ENCODE measurements at regions not wholly inside any gene's neighbourhood (a gene's known extent, or its start where the extent isn't known, plus 50 kb on each side); places are given as distances from the start of the nearest gene placed in this dataset.

DNA sequence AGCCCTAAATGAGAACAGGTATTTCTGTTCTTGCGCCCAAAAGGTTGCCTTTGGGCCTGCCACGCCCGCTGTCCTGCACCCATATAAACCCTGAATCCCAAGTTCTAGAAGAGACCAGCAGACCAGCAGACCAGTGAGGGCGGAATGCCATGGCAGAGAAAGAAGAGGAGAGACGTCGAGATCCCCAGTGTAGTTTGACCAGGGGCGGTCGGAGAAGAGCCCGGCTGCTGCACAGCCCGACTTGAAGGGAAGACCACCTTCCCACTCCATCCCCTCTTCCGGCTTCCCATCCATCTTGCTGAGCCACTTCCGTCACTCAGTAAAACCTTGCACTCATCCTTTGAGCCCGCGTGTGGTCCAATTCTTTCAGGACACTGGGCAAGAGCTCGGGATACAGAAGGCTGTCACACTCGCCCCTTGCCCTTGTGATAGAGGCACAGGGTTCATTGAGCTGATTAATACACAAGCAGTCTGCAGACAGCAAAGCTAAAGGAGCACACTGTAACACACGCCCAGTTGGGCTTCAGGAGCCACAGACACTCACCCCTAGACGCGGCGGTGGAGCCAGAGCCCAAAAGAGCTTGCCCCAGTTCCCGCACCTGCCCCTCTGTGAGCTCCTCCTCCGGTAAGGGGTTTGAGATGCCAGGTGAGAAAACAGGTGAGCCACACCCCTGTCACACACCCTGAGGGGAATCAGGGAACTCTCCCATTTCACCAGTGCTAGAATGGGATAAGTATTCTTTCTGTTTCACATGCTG is 230.8 kb downstream of the PCDH10 start:
- H3K9me3 ChIP-seq (replicated peaks in 1 of 2; ENCODE audit: control insufficient read depth in 1 of 2, insufficient read depth in 1 of 2, low read length in 2 of 2) = peaks cover 0 to 3% of the 10 kb centered on the region in 2 donors
- H3K27ac Mint-ChIP-seq = peak overlapping the region in 1 of 7 donors; percentile 42
- no peak overlapping the region for H3K9ac ChIP-seq (ENCODE audit: insufficient read depth, low read length, poor library complexity, severe bottlenecking)
- TF ChIP-seq, protein P1, sequence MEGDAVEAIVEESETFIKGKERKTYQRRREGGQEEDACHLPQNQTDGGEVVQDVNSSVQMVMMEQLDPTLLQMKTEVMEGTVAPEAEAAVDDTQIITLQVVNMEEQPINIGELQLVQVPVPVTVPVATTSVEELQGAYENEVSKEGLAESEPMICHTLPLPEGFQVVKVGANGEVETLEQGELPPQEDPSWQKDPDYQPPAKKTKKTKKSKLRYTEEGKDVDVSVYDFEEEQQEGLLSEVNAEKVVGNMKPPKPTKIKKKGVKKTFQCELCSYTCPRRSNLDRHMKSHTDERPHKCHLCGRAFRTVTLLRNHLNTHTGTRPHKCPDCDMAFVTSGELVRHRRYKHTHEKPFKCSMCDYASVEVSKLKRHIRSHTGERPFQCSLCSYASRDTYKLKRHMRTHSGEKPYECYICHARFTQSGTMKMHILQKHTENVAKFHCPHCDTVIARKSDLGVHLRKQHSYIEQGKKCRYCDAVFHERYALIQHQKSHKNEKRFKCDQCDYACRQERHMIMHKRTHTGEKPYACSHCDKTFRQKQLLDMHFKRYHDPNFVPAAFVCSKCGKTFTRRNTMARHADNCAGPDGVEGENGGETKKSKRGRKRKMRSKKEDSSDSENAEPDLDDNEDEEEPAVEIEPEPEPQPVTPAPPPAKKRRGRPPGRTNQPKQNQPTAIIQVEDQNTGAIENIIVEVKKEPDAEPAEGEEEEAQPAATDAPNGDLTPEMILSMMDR (IDR thresholded peaks at IDR 0.05) = no peak
- no peak overlapping the region for H3K4me2 ChIP-seq (replicated peaks; ENCODE audit: extremely low read depth, low read length, poor library complexity, severe bottlenecking)
- no peaks in the 10 kb centered on the region for H3K79me2 ChIP-seq (ENCODE audit: insufficient read depth, low read length)
- 92% methylated on average over 11 of the region's 22 CpGs for WGBS (ENCODE audit: insufficient coverage)
- H3K27me3 ChIP-seq (ENCODE audit: control insufficient read depth in 2 of 2, insufficient read depth in 2 of 2, low read length in 2 of 2) = no peaks in the 10 kb centered on the region
- H3K27me3 Mint-ChIP-seq (ENCODE audit: low read depth in 3 of 3) = no peaks in the 10 kb centered on the region
- no peaks in the 10 kb centered on the region for H3K36me3 ChIP-seq (replicated peaks in 1 of 2; ENCODE audit: control insufficient read depth in 1 of 2, insufficient read depth in 2 of 2, low read length in 2 of 2)
- H3K4me1 Mint-ChIP-seq = no peaks in the 10 kb centered on the region
- no peaks in the 10 kb centered on the region for H4K20me1 ChIP-seq (ENCODE audit: insufficient read depth, low read length)
- no peak overlapping the region for H3K4me3 ChIP-seq (replicated peaks in 1 of 3; ENCODE audit: low read depth in 2 of 3, low read length in 3 of 3)
- no peaks in the 10 kb centered on the region for H3K4me1 ChIP-seq (ENCODE audit: control insufficient read depth in 1 of 2, insufficient read depth in 2 of 2, low read length in 2 of 2)
- H3K9me3 Mint-ChIP-seq = peaks cover 0 to 5% (median 2%) of the 10 kb centered on the region in 7 donors
- no peak for DNase-seq
- no peaks in the 10 kb centered on the region for H3K36me3 Mint-ChIP-seq
- intact Hi-C loops (cut with micrococcal nuclease) = no loop called here
- H3K4me3 Mint-ChIP-seq = no peak overlapping the region
- H2AFZ ChIP-seq (ENCODE audit: insufficient read depth, low read depth, low read length, poor library complexity, severe bottlenecking) = no peak overlapping the region
- no peak overlapping the region for H3K27ac ChIP-seq (ENCODE audit: low read depth in 1 of 2, low read length in 2 of 2)

DNA sequence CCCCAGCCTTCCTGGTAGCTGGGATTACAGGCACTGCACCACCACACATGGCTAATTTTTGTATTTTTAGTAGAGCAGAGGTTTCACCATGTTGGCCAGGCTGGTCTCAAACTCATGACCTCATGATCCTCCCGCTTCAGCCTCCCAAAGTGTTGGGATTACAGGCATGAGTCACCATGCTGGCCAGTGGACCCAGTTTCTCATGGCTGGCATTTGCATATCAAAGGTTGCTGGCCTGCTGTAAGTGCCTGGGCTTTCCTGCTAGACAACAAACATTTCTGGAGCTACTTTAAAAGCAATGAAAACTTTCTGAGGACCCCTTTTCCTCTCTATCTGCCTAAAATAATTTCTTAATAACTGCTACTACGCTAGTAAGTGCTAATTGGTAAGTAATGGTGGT is 228.2 kb downstream of the PCDH10 start:
- Histone ChIP-seq H3K9ac (ENCODE audit: insufficient read depth, low read length, poor library complexity, severe bottlenecking) (no peak overlapping the region), H3K79me2 (ENCODE audit: insufficient read depth, low read length) (no peaks in the 10 kb centered on the region), H3K27me3 (ENCODE audit: control insufficient read depth in 2 of 2, insufficient read depth in 2 of 2, low read length in 2 of 2) (no peaks in the 10 kb centered on the region), H3K27ac (ENCODE audit: low read depth in 1 of 2, low read length in 2 of 2) (no peak overlapping the region), H2AFZ (ENCODE audit: insufficient read depth, low read depth, low read length, poor library complexity, severe bottlenecking) (no peak overlapping the region), H3K36me3 (replicated peaks in 1 of 2; ENCODE audit: control insufficient read depth in 1 of 2, insufficient read depth in 2 of 2, low read length in 2 of 2) (no peaks in the 10 kb centered on the region), H4K20me1 (ENCODE audit: insufficient read depth, low read length) (no peaks in the 10 kb centered on the region), H3K4me2 (replicated peaks; ENCODE audit: extremely low read depth, low read length, poor library complexity, severe bottlenecking) (no peak overlapping the region), H3K4me1 (ENCODE audit: control insufficient read depth in 1 of 2, insufficient read depth in 2 of 2, low read length in 2 of 2) (no peaks in the 10 kb centered on the region), H3K4me3 (replicated peaks in 1 of 3; ENCODE audit: low read depth in 2 of 3, low read length in 3 of 3) (no peak overlapping the region), H3K9me3 (replicated peaks in 1 of 2; ENCODE audit: control insufficient read depth in 1 of 2, insufficient read depth in 1 of 2, low read length in 2 of 2) (peaks cover 0 to 3% of the 10 kb centered on the region in 2 donors)
- no peak for DNase-seq
- TF ChIP-seq, protein P1 (IDR thresholded peaks at IDR 0.05) = no peak
- intact Hi-C loops (cut with micrococcal nuclease) = no loop called here
- H3K9me3 Mint-ChIP-seq = peaks cover 0 to 5% (median 2%) of the 10 kb centered on the region in 7 donors
- no peaks in the 10 kb centered on the region for H3K36me3 Mint-ChIP-seq
- no peak overlapping the region for H3K27ac Mint-ChIP-seq
- WGBS (ENCODE audit: insufficient coverage) = 80% methylated on average over 1 of the region's 2 CpGs
- H3K4me3 Mint-ChIP-seq = no peak overlapping the region
- H3K4me1 Mint-ChIP-seq = no peaks in the 10 kb centered on the region
- no peaks in the 10 kb centered on the region for H3K27me3 Mint-ChIP-seq (ENCODE audit: low read depth in 3 of 3)
